GM12878 (cell line): ENCODE measurements at regions not wholly inside any gene's neighbourhood (a gene's known extent, or its start where the extent isn't known, plus 50 kb on each side); places are given as distances from the start of the nearest gene placed in this dataset.

Experiments used
- ATAC-seq: fragments of 200-7000 bp; cut with Tn5 transposase; 3 replicates; pipeline ENCODE4 v1.9.1; 2020; ENCODE audit warnings: mild to moderate bottlenecking, moderate library complexity
- BruUV-seq: library from RNA; stranded (reverse); fragments of 400-500 nt; replicated peaks from 2 replicates; lab custom pipeline; 2021; lab: Mats Ljungman, UMichigan
- CTCF ChIA-PET: fragments of 300-600 bp; sonication (Branson Sonifier 250); formaldehyde crosslinking; extraction: SDS; loops from one replicate; lab custom pipeline; 2021; ENCODE audit warnings: inconsistent platforms; lab: Yijun Ruan, JAX
- POLR2A ChIA-PET: fragments of 350-600 bp; formaldehyde crosslinking; extraction: SDS; loops from one replicate; lab custom pipeline; 2021; ENCODE audit warnings: inconsistent platforms; lab: Charles Lee
- RAD21 ChIA-PET: fragments of 300-600 bp; sonication (Branson Sonifier 250); formaldehyde crosslinking; loops from one replicate; lab custom pipeline; 2023; ENCODE audit warnings: antibody characterized with exemption; ENCODE audit not compliant: unreplicated experiment; lab: Charles Lee
- SMC1A ChIA-PET: fragments of 300-600 bp; sonication (Branson Sonifier 250); formaldehyde crosslinking; loops from one replicate; lab custom pipeline; 2023; ENCODE audit not compliant: unreplicated experiment, uncharacterized antibody; lab: Charles Lee
- DNase-seq: peaks from one replicate; pipeline ENCODE4 v3.0.0-alpha.2; 2011; ENCODE audit warnings: low read depth, low spot score
- FAIRE-seq: peaks from 3 replicates; lab custom pipeline; 2011; peaks lifted over from hg19 to GRCh38; lab: Jason Lieb, UNC
- H2AFZ ChIP-seq: 2 replicates; pipeline ENCODE4 v1.6.0; 2011; ENCODE audit warnings: low read depth, low read length, control low read depth; ENCODE audit not compliant: control insufficient read depth
- H3K27ac ChIP-seq: 2 replicates; pipeline ENCODE4 v1.5.1; 2011; ENCODE audit warnings: control low read depth; ENCODE audit not compliant: control insufficient read depth, insufficient read depth
- H3K27me3 ChIP-seq, 2 experiments: replicated peaks in 1 of 2; 2 replicates each; pipeline versions ENCODE4 v1.6.0 to v1.6.1; 2011; ENCODE audit warnings: low read length in 1 of 2; ENCODE audit not compliant: control insufficient read depth in 2 of 2, insufficient read depth in 2 of 2
- H3K36me3 ChIP-seq, 2 experiments: 2 replicates each; pipeline ENCODE4 v1.5.1; 2011; ENCODE audit warnings: low read length in 1 of 2; ENCODE audit not compliant: control insufficient read depth in 2 of 2, insufficient read depth in 2 of 2
- H3K4me1 ChIP-seq: 2 replicates; pipeline ENCODE4 v1.6.1; 2011; ENCODE audit warnings: mild to moderate bottlenecking, low read length, moderate library complexity, mixed read lengths; ENCODE audit not compliant: control insufficient read depth, insufficient read depth
- H3K4me2 ChIP-seq: 2 replicates; pipeline ENCODE4 v1.6.0; 2011; ENCODE audit warnings: control low read depth; ENCODE audit not compliant: control insufficient read depth, insufficient read depth
- H3K4me3 ChIP-seq: fragments of 200-600 bp; sonication (generic); 2 replicates; pipeline ENCODE4 v1.5.1; 2016
- H3K79me2 ChIP-seq: 2 replicates; pipeline ENCODE4 v1.6.0; 2011; ENCODE audit warnings: low read length; ENCODE audit not compliant: control insufficient read depth, insufficient read depth
- H3K9ac ChIP-seq: 2 replicates; pipeline ENCODE4 v1.8.0; 2011; ENCODE audit warnings: low read length, control low read depth, mixed read lengths; ENCODE audit not compliant: control insufficient read depth, insufficient read depth
- H3K9me3 ChIP-seq: replicated peaks from 3 replicates; pipeline ENCODE4 v1.5.1; 2011; ENCODE audit warnings: mild to moderate bottlenecking, low read length; ENCODE audit not compliant: control insufficient read depth, insufficient read depth
- H4K20me1 ChIP-seq: 2 replicates; pipeline ENCODE4 v1.6.0; 2011; ENCODE audit not compliant: control insufficient read depth, insufficient read depth
- BMI1 ChIP-seq: fragments of 450-650 bp; IDR thresholded peaks from 2 replicates; pipeline ENCODE4 v1.6.1; 2016; ENCODE audit warnings: mild to moderate bottlenecking, moderate library complexity, borderline replicate concordance
- CEBPB ChIP-seq, 2 experiments: fragments of 150-350 bp in 1 of 2; IDR thresholded peaks; 2 replicates each; pipeline ENCODE4 v1.6.1; 2012 to 2014; ENCODE audit warnings: low read depth in 2 of 2, low read length in 2 of 2, borderline replicate concordance in 1 of 2, inconsistent platforms in 1 of 2
- E2F8 ChIP-seq: fragments of 450-650 bp; IDR thresholded peaks from 2 replicates; pipeline ENCODE4 v1.6.1; 2018; ENCODE audit warnings: mild to moderate bottlenecking, low read depth, moderate library complexity; ENCODE audit not compliant: partially characterized antibody
- ESRRA ChIP-seq: IDR thresholded peaks from 2 replicates; pipeline ENCODE4 v1.6.1; 2012; ENCODE audit warnings: mild to moderate bottlenecking, low read length, improper control_type of control experiment
- ETV6 ChIP-seq, 2 experiments: fragments of 450-650 bp in 1 of 2; IDR thresholded peaks in 1 of 2; conservative IDR thresholded peaks in 1 of 2; 2 replicates each; pipeline ENCODE4 v1.6.1; 2014; ENCODE audit warnings: antibody characterized with exemption in 1 of 2, borderline replicate concordance in 1 of 2, low read depth in 1 of 2, mild to moderate bottlenecking in 1 of 2, moderate library complexity in 1 of 2
- HCFC1 ChIP-seq: fragments of 150-350 bp; IDR thresholded peaks from 2 replicates; pipeline ENCODE4 v1.6.1; 2014; ENCODE audit warnings: low read length
- IKZF2 ChIP-seq, 2 experiments: fragments of 450-650 bp; IDR thresholded peaks; 2 replicates each; pipeline ENCODE4 v1.6.1; 2017; ENCODE audit warnings: mild to moderate bottlenecking in 2 of 2, moderate library complexity in 2 of 2
- LARP7 ChIP-seq: fragments of 450-650 bp; IDR thresholded peaks from 2 replicates; pipeline ENCODE4 v1.6.1; 2017; ENCODE audit warnings: mild to moderate bottlenecking
- MXI1 ChIP-seq: fragments of 150-350 bp; IDR thresholded peaks from 2 replicates; pipeline ENCODE4 v1.6.1; 2011; ENCODE audit warnings: low read depth, mild to moderate bottlenecking, inconsistent platforms, low read length, improper control_type of control experiment
- NR2C2 ChIP-seq: IDR thresholded peaks from 2 replicates; pipeline ENCODE4 v1.6.1; 2011; ENCODE audit warnings: borderline replicate concordance, low read depth; ENCODE audit not compliant: control insufficient read depth, insufficient read length
- POLR2AphosphoS5 ChIP-seq: IDR thresholded peaks from 2 replicates; pipeline ENCODE4 v1.6.1; 2011; ENCODE audit warnings: mild to moderate bottlenecking, low read length, inconsistent platforms
- SMAD1 ChIP-seq: fragments of 450-650 bp; IDR thresholded peaks from 2 replicates; pipeline ENCODE4 v1.6.1; 2018; ENCODE audit warnings: mild to moderate bottlenecking, low read depth; ENCODE audit not compliant: partially characterized antibody
- STAT1 ChIP-seq: fragments of 450-650 bp; conservative IDR thresholded peaks from 2 replicates; pipeline ENCODE4 v1.6.1; 2014; ENCODE audit warnings: antibody characterized with exemption, mild to moderate bottlenecking
- YBX1 ChIP-seq: fragments of 450-650 bp; IDR thresholded peaks from 2 replicates; pipeline ENCODE4 v1.6.1; 2016; ENCODE audit warnings: antibody characterized with exemption
- YY1 ChIP-seq: IDR thresholded peaks from 2 replicates; pipeline ENCODE4 v1.6.1; 2011; ENCODE audit warnings: low read depth, mild to moderate bottlenecking, low read length
- ZNF207 ChIP-seq: fragments of 450-650 bp; IDR thresholded peaks from 2 replicates; pipeline ENCODE4 v1.6.1; 2014; ENCODE audit warnings: antibody characterized with exemption, mild to moderate bottlenecking, borderline replicate concordance
- ZNF384 ChIP-seq: IDR thresholded peaks from 2 replicates; pipeline ENCODE4 v1.6.1; 2012; ENCODE audit warnings: low read depth, mild to moderate bottlenecking, low read length, improper control_type of control experiment, borderline replicate concordance
- WGBS: methylation state at CpG from one replicate; pipeline ENCODE4 v1.1.6; 2016; ENCODE audit warnings: low lambda C conversion rate; ENCODE audit not compliant: insufficient replicate concordance, insufficient coverage; ENCODE audit errors: missing lambda C conversion rate; 5-methylcytosine and 5-hydroxymethylcytosine counted together
- in situ Hi-C: fragments of 300-500 bp; cut with MboI; formaldehyde crosslinking; loops from 9 replicates; pipeline ENCODE4 v1.14.3; 2018; ENCODE audit warnings: mixed read lengths
- intact Hi-C: fragments of 100-400 bp; cut with micrococcal nuclease; formaldehyde crosslinking; loops from one replicate; pipeline ENCODE4 v1.14.2; 2022; ENCODE audit not compliant: unreplicated experiment

- TF ChIP-seq HCFC1, result no peak; the same call in 1 of the 2 replicates
- 0 out of 2 replicates have a peak, but pooled peaks have one; percentile 44 for TF ChIP-seq ESRRA
- no peak for TF ChIP-seq ZNF207
- peak; percentile 92 for TF ChIP-seq MXI1
- TF ChIP-seq CEBPB (IDR thresholded peaks at IDR 0.05; ENCODE audit: borderline replicate concordance in 1 of 2, low read depth in 2 of 2, low read length in 2 of 2), result no peak
- no peak for TF ChIP-seq ZNF384
- TF ChIP-seq, all 136 proteins: peak for 66
Measured at GRCh38 chr2:8488001-8488738, 193.7 kb upstream of the ID2 start (continued).

- H3K36me3 ChIP-seq, result no peaks in the 10 kb centered on the region
- no peak for ATAC-seq
- H3K79me2 ChIP-seq, result peaks cover 33% of the 10 kb centered on the region
- H3K9me3 ChIP-seq, result no peaks in the 10 kb centered on the region
- RAD21 ChIA-PET, result interaction anchor here (0.7 to 5.6 kb wide), 20 partner anchors 11 to 1062 kb away, joined by 3 to 77 read pairs (median 9); partner anchors contain the start of gene ID2
- no peak for DNase-seq
- no TSS peak for BruUV-seq
- SMC1A ChIA-PET, result interaction anchor here (1.2 to 8.2 kb wide), 14 partner anchors 8 to 192 kb away, joined by 3 to 79 read pairs (median 12); partner anchors contain the start of gene ID2
- 96% methylated on average over 7 of the region's 7 CpGs for WGBS
- H3K4me3 ChIP-seq, result no peak overlapping the region
- POLR2A ChIA-PET, result interaction anchor here (0.9 to 6.2 kb wide), 13 partner anchors 11 to 193 kb away, joined by 3 to 40 read pairs (median 7); no protein-coding TSS in a partner anchor
- peaks cover 19% of the 10 kb centered on the region for H3K4me1 ChIP-seq
- intact Hi-C loops (loop anchor here (5.0 to 10.0 kb wide), 5 partner anchors 38 to 972 kb away; no protein-coding TSS in a partner anchor), in situ Hi-C loops (no loop called here)
- H3K9ac ChIP-seq, result no peak overlapping the region; the same call in 1 of the 2 replicates
- no peaks in the 10 kb centered on the region for H3K27me3 ChIP-seq
- FAIRE-seq, result no peak
- H2AFZ ChIP-seq, result no peak overlapping the region
- no peaks in the 10 kb centered on the region for H4K20me1 ChIP-seq
- H3K4me2 ChIP-seq, result peak overlapping the region; percentile 77
- no peak overlapping the region for H3K27ac ChIP-seq
- CTCF ChIA-PET, result interaction anchor here (0.9 to 2.6 kb wide), 13 partner anchors 10 to 226 kb away, joined by 3 to 24 read pairs (median 3); partner anchors contain the start of gene ID2
- TF ChIP-seq NR2C2 (no peak), YBX1 (no peak), STAT1 (no peak), YY1 (no peak), BMI1 (no peak), POLR2AphosphoS5 (no peak), ETV6 (conservative IDR thresholded peaks at IDR 0.05 in 1 of 2, IDR thresholded peaks at IDR 0.05 in 1 of 2; ENCODE audit: borderline replicate concordance in 1 of 2, low read depth in 1 of 2) (no peak), SMAD1 (no peak), E2F8 (no peak), IKZF2 (IDR thresholded peaks at IDR 0.05) (no peak), LARP7 (0 out of 2 replicates have a peak, but pooled peaks have one; percentile 28)
Measured at GRCh38 chr2:8489221-8489620, 192.6 kb upstream of the ID2 start.
